Breast epithelium (tissue), 3 donors: ENCODE measurements at regions not wholly inside any gene's neighbourhood (a gene's known extent, or its start where the extent isn't known, plus 50 kb on each side); places are given as distances from the start of the nearest gene placed in this dataset.
"Not testable (repeated sequence)": the region's sequence is repeated elsewhere in the genome, so short reads cannot be mapped to it uniquely, and the experiment has no call there.

Experiments used
- CTCF ChIP-seq, 3 donors: fragments of 450-650 bp; IDR thresholded peaks; one replicate each; pipeline ENCODE4 v1.5.1; 2016 to 2017; ENCODE audit warnings: antibody characterized with exemption in 3 of 3, mild to moderate bottlenecking in 3 of 3, moderate library complexity in 3 of 3
- POLR2A ChIP-seq: fragments of 450-650 bp; IDR thresholded peaks from one replicate; pipeline ENCODE4 v1.6.1; 2016; ENCODE audit warnings: antibody characterized with exemption, mild to moderate bottlenecking, moderate library complexity
- POLR2AphosphoS5 ChIP-seq, 3 donors: sonication (generic); formaldehyde crosslinking; IDR thresholded peaks; one replicate each; pipeline ENCODE4 v1.6.1; 2017; ENCODE audit warnings: antibody characterized with exemption in 3 of 3

- TF ChIP-seq CTCF (IDR thresholded peaks at IDR 0.05); POLR2A; POLR2AphosphoS5 (IDR thresholded peaks at IDR 0.05): not testable (repeated sequence)
Observed at GRCh38 chr12:126946958-126947357, 1320.0 kb upstream of the TMEM132C start.
